Tibial nerve (tissue), 4 donors: ENCODE measurements at regions not wholly inside any gene's neighbourhood (a gene's known extent, or its start where the extent isn't known, plus 50 kb on each side); places are given as distances from the start of the nearest gene placed in this dataset.

Source experiments
- EP300 ChIP-seq, 2 donors: sonication (generic); formaldehyde crosslinking; IDR thresholded peaks; one replicate each; pipeline ENCODE4 v1.6.1; 2017; ENCODE audit warnings: antibody characterized with exemption in 2 of 2, mild to moderate bottlenecking in 1 of 2
- POLR2A ChIP-seq, 2 donors: fragments of 450-650 bp; IDR thresholded peaks; one replicate each; pipeline ENCODE4 v1.6.1; 2017; ENCODE audit warnings: antibody characterized with exemption in 2 of 2, mild to moderate bottlenecking in 2 of 2, moderate library complexity in 2 of 2
- TF ChIP-seq, protein P1 (sequence below), 5 experiments: fragments of 200-600 bp in 3 of 5; fragments of 450-650 bp in 2 of 5; sonication (generic) in 3 of 5; IDR thresholded peaks; one replicate each; pipeline ENCODE4 v1.5.1; 2016 to 2019; ENCODE audit warnings: antibody characterized with exemption in 5 of 5, mild to moderate bottlenecking in 3 of 5, moderate library complexity in 2 of 5

DNA sequence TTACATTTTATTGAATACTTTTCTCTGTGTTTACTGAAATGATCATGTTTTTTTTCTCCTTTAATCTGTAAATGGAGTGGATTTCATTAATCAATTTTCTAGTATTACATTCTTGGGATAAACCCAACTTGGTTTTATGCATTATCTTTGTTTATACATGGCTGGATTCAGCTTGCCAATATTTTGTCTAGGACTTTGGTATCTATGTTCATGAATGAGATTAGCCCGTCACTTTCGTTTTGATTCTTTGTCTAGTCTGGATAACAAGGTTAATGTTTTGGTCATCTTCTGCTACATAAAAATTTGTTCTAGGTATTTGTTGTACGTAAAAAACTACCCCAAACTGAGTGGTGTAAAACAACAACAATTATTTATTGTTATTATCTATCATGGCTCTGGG is 127.9 kb upstream of the PAX6 start:
- TF ChIP-seq, protein P1, sequence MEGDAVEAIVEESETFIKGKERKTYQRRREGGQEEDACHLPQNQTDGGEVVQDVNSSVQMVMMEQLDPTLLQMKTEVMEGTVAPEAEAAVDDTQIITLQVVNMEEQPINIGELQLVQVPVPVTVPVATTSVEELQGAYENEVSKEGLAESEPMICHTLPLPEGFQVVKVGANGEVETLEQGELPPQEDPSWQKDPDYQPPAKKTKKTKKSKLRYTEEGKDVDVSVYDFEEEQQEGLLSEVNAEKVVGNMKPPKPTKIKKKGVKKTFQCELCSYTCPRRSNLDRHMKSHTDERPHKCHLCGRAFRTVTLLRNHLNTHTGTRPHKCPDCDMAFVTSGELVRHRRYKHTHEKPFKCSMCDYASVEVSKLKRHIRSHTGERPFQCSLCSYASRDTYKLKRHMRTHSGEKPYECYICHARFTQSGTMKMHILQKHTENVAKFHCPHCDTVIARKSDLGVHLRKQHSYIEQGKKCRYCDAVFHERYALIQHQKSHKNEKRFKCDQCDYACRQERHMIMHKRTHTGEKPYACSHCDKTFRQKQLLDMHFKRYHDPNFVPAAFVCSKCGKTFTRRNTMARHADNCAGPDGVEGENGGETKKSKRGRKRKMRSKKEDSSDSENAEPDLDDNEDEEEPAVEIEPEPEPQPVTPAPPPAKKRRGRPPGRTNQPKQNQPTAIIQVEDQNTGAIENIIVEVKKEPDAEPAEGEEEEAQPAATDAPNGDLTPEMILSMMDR (IDR thresholded peaks at IDR 0.05), result no peak
- TF ChIP-seq POLR2A (IDR thresholded peaks at IDR 0.05) (no peak), EP300 (IDR thresholded peaks at IDR 0.05) (no peak)
